Activated CD8-positive, alpha-beta memory T cell treated with anti-CD3 and anti-CD28 coated beads, Interleukin-2, amount 50 U/mL, for 1 hour (primary cell): ENCODE measurements at regions not wholly inside any gene's neighbourhood (a gene's known extent, or its start where the extent isn't known, plus 50 kb on each side); places are given as distances from the start of the nearest gene placed in this dataset.
"Not testable (repeated sequence)": the region's sequence is repeated elsewhere in the genome, so short reads cannot be mapped to it uniquely, and the experiment has no call there.

Source experiments
- DNase-seq: peaks from one replicate; pipeline ENCODE4 v3.0.0-alpha.2; 2020; ENCODE audit errors: extremely low read depth

GRCh38 chr3:106120356-106120755 lies 251.5 kb upstream of the CBLB start:
- DNase-seq, result no peak

GRCh38 chr3:106121491-106122289 lies 252.9 kb upstream of the CBLB start:
- DNase-seq, result no peak

GRCh38 chr3:106124818-106125217 lies 256.0 kb upstream of the CBLB start:
- DNase-seq, result no peak

- no peak for DNase-seq
Measured at GRCh38 chr3:106125321-106125720, 256.5 kb upstream of the CBLB start.

GRCh38 chr3:106126067-106126845 lies 257.4 kb upstream of the CBLB start:
- DNase-seq, result no peak

GRCh38 chr3:106126846-106127235 lies 258.0 kb upstream of the CBLB start:
- no peak for DNase-seq

GRCh38 chr3:106129939-106130338 lies 261.1 kb upstream of the CBLB start:
- no peak for DNase-seq

- DNase-seq, result no peak
Measured at GRCh38 chr3:106130384-106131198, 261.8 kb upstream of the CBLB start.

GRCh38 chr3:106135451-106136160 lies 266.8 kb upstream of the CBLB start:
- no peak for DNase-seq

GRCh38 chr3:106139826-106140225 lies 271.0 kb upstream of the CBLB start:
- no peak for DNase-seq

GRCh38 chr3:106140431-106140830 lies 271.6 kb upstream of the CBLB start:
- no peak for DNase-seq

- DNase-seq, result no peak
Measured at GRCh38 chr3:106144030-106144429, 275.2 kb upstream of the CBLB start.

- DNase-seq, result not testable (repeated sequence)
Measured at GRCh38 chr3:106148440-106149082, 279.7 kb upstream of the CBLB start.

GRCh38 chr3:106157411-106157810 lies 288.6 kb upstream of the CBLB start:
- DNase-seq, result no peak

GRCh38 chr3:106160396-106160795 lies 291.6 kb upstream of the CBLB start:
- DNase-seq, result no peak

GRCh38 chr3:106161246-106161645 lies 292.4 kb upstream of the CBLB start:
- DNase-seq, result no peak

- DNase-seq, result no peak
Measured at GRCh38 chr3:106167728-106168127, 298.9 kb upstream of the CBLB start.

- no peak for DNase-seq
Measured at GRCh38 chr3:106168962-106169750, 300.3 kb upstream of the CBLB start.

- DNase-seq, result no peak
Measured at GRCh38 chr3:106170636-106171035, 301.8 kb upstream of the CBLB start.

- DNase-seq, result no peak
Measured at GRCh38 chr3:106172101-106172500, 303.3 kb upstream of the CBLB start.
